ENCODE measurements at regions not wholly inside any gene's neighbourhood (a gene's known extent, or its start where the extent isn't known, plus 50 kb on each side); places are given as distances from the start of the nearest gene placed in this dataset.
"Not testable (repeated sequence)": the region's sequence is repeated elsewhere in the genome, so short reads cannot be mapped to it uniquely, and the experiment has no call there.

DNA sequence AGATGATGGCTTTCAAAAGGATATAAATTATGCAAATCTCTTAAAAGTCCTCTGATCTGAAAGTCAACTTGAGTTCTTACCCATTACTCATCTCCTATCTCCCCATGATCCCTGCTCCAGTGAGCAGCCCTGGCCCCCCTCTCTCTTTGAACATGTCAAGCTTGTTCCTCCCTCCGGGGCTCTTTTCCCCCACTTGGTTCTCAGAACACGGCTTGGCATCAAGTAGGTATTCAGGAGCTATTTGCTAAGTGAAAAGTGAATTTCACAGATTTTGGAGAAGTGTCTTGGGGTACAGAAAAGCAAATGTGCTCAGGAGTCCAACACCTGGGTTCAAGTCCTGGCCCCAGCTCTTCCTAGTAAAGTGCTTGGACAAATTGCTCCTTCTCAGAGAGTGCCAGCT, 98.3 kb upstream of the CTBP2 start:
- in situ Hi-C loops (cut with HindIII; ENCODE audit: low pct_unique_long_range_greater_than_20kb, low sequenced_read_pairs), result no loop called here

GRCh38 chr10:125257521-125258108, 97.3 kb upstream of the CTBP2 start:
- in situ Hi-C loops (cut with HindIII; ENCODE audit: low pct_unique_long_range_greater_than_20kb, low sequenced_read_pairs), result no loop called here

More for the DNA sequence above, 98.3 kb upstream of the CTBP2 start:
- no peak for DNase-seq (ENCODE audit: low read depth, low spot score)

GRCh38 chr10:125256026-125256425, 95.7 kb upstream of the CTBP2 start:
- no peak for DNase-seq (ENCODE audit: low read depth, low spot score)
- in situ Hi-C loops (cut with HindIII; ENCODE audit: low pct_unique_long_range_greater_than_20kb, low sequenced_read_pairs), result no loop called here

More at GRCh38 chr10:125257521-125258108, 97.3 kb upstream of the CTBP2 start:
- DNase-seq (ENCODE audit: low read depth, low spot score), result no peak

DNA sequence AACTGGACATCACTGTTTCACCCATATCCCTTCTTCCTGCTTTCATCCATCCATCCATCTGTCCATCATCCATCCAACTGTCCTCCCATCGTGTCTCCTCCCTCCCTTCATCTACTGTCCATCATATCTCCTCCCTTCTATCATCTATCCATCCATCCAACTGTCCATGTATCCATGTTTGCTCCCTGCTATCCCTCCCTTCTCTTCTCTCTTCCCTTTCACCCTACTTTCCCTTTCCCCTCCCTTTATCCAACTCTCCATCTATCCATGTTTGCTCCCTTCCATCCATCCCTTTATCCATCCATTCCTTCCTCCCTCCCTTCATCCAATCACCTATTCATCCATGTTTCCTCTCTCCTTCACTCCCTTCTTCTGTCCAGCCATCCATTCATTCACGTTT, 92.6 kb upstream of the CTBP2 start:
- DNase-seq (ENCODE audit: low read depth, low spot score), result no peak
- in situ Hi-C loops (cut with HindIII; ENCODE audit: low pct_unique_long_range_greater_than_20kb, low sequenced_read_pairs), result no loop called here

DNA sequence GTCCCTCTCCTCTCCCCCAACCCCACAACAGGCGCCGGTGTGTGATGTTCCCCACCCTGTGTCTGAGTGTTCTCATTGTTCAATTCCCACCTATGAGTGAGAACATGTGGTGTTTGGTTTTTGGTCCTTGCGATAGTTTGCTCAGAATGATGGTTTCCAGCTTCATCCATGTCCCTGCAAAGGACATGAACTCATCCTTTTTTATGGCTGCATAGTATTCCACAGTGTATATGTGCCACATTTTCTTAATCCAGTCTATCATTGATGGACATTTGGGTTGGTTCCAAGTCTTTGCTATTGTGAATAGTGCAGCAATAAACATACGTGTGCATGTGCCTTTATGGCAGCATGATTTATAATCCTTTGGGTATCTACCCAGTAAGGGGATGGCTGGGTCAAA, 90.5 kb upstream of the CTBP2 start:
- DNase-seq (ENCODE audit: low read depth, low spot score); in situ Hi-C loops (cut with HindIII; ENCODE audit: low pct_unique_long_range_greater_than_20kb, low sequenced_read_pairs): not testable (repeated sequence)

- in situ Hi-C loops (cut with HindIII; ENCODE audit: low pct_unique_long_range_greater_than_20kb, low sequenced_read_pairs), result no loop called here
- no peak for DNase-seq (ENCODE audit: low read depth, low spot score)
Measured at GRCh38 chr10:125249948-125250347, 89.6 kb upstream of the CTBP2 start.

DNA sequence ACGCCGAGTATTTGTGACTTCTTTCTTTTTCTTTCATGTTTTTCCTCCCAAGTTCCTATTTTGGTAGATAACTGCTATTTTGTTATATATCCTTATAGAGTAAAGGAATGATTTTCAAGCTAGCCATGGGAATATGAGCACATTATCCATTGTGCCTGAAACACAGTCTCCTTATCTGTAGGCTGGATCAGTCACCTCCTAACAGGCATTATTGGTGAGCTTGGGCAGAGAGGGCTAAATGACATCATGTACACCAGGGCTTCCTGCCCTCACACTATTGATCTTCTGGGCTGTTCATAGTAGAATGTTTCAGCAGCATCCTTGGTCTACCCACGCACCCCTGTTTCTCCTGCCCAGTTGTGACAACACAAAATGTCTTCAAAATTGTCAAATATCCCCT, 88.1 kb upstream of the CTBP2 start:
- DNase-seq (ENCODE audit: low read depth, low spot score), result no peak
- in situ Hi-C loops (cut with HindIII; ENCODE audit: low pct_unique_long_range_greater_than_20kb, low sequenced_read_pairs), result no loop called here

GRCh38 chr10:125247576-125247975, 87.2 kb upstream of the CTBP2 start:
- no peak for DNase-seq (ENCODE audit: low read depth, low spot score)
- in situ Hi-C loops (cut with HindIII; ENCODE audit: low pct_unique_long_range_greater_than_20kb, low sequenced_read_pairs), result no loop called here

GRCh38 chr10:125243532-125244253, 83.3 kb upstream of the CTBP2 start:
- DNase-seq (ENCODE audit: low read depth, low spot score), result no peak
- in situ Hi-C loops (cut with HindIII; ENCODE audit: low pct_unique_long_range_greater_than_20kb, low sequenced_read_pairs), result no loop called here

GRCh38 chr10:125238682-125239081, 78.3 kb upstream of the CTBP2 start:
- in situ Hi-C loops (cut with HindIII; ENCODE audit: low pct_unique_long_range_greater_than_20kb, low sequenced_read_pairs), result no loop called here
- no peak for DNase-seq (ENCODE audit: low read depth, low spot score)

- in situ Hi-C loops (cut with HindIII; ENCODE audit: low pct_unique_long_range_greater_than_20kb, low sequenced_read_pairs), result no loop called here
Measured at GRCh38 chr10:125236091-125236490, 75.7 kb upstream of the CTBP2 start.

GRCh38 chr10:125235093-125236069, 75.0 kb upstream of the CTBP2 start:
- in situ Hi-C loops (cut with HindIII; ENCODE audit: low pct_unique_long_range_greater_than_20kb, low sequenced_read_pairs), result no loop called here
- DNase-seq (ENCODE audit: low read depth, low spot score), result no peak

More at GRCh38 chr10:125236091-125236490, 75.7 kb upstream of the CTBP2 start:
- DNase-seq (ENCODE audit: low read depth, low spot score), result no peak

DNA sequence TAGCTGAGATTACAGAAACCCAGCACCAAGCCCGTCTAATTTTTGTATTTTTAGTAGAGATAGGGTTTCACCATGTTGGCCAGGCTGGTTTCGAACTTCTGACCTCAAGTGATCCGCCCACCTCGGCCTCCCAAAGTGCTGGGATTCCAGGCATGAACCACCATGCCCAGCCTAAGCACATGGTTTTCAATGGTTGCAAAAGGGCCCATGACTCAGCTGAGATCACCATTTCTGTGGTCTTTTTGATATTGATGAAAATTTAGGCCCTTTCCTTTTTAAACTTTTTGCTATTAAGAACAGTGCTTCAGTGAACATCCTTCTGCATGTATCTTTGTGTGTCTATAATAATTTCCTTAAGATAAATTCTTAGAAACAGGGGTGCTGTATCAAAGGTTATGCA, 74.2 kb upstream of the CTBP2 start:
- in situ Hi-C loops (cut with HindIII; ENCODE audit: low pct_unique_long_range_greater_than_20kb, low sequenced_read_pairs); DNase-seq (ENCODE audit: low read depth, low spot score): not testable (repeated sequence)

GRCh38 chr10:125233726-125234125, 73.4 kb upstream of the CTBP2 start:
- in situ Hi-C loops (cut with HindIII; ENCODE audit: low pct_unique_long_range_greater_than_20kb, low sequenced_read_pairs), result no loop called here

DNA sequence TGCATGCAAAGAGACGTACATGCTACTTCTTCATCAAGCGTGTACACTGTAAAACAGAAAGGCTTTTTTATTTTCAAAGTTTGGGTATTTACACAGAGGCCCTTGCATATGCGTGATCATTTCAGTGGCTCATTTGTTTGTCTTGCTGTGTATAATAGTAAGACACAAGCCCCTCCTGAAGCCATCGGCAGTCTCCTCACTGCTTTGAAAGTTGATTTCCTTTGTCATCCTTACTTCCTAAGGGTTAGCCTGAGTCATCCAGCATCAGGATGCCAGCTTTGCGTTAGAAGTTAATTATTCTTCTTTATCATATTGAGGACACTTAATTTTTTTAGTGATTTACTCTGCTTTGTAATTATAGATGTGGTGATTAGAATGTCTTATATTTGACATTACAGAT, 72.5 kb upstream of the CTBP2 start:
- in situ Hi-C loops (cut with HindIII; ENCODE audit: low pct_unique_long_range_greater_than_20kb, low sequenced_read_pairs), result no loop called here
- no peak for DNase-seq (ENCODE audit: low read depth, low spot score)

More at GRCh38 chr10:125233726-125234125, 73.4 kb upstream of the CTBP2 start:
- DNase-seq (ENCODE audit: low read depth, low spot score), result no peak

- in situ Hi-C loops (cut with HindIII; ENCODE audit: low pct_unique_long_range_greater_than_20kb, low sequenced_read_pairs), result no loop called here
- no peak for DNase-seq (ENCODE audit: low read depth, low spot score)
Measured at GRCh38 chr10:125231813-125232475, 71.6 kb upstream of the CTBP2 start.

GRCh38 chr10:125231116-125231812, 70.9 kb upstream of the CTBP2 start:
- in situ Hi-C loops (cut with HindIII; ENCODE audit: low pct_unique_long_range_greater_than_20kb, low sequenced_read_pairs), result no loop called here
- DNase-seq (ENCODE audit: low read depth, low spot score), result peak; percentile 4
